ENCODE measurements at regions not wholly inside any gene's neighbourhood (a gene's known extent, or its start where the extent isn't known, plus 50 kb on each side); places are given as distances from the start of the nearest gene placed in this dataset.
"Not testable (repeated sequence)": the region's sequence is repeated elsewhere in the genome, so short reads cannot be mapped to it uniquely, and the experiment has no call there.

DNA sequence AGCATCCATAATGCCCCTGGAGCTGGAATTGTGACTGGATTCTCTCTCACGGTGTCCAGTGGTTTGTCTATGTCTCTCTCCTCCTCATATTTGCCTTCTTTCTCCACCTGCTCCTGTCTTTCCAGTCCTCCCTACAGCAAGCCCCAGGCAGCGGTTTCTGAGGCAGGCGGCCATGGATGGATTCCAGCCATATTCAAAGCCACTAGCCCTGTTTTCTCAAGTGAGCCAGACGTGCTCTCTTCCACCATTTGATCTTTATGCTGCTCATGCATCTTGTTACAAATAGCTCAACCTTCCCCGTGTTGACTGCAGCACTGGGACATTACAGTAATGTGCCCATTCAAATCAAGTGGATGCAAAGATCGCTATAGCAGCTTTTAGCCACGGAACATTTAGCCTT, 387.2 kb upstream of the PODXL start:
- DNase-seq = peak in 1 of 42 donors; percentile 6
- intact Hi-C loops (cut with DNase I) = loop anchor here (5.0 to 10.0 kb wide), 3 partner anchors 211 to 641 kb away; no protein-coding TSS in a partner anchor

GRCh38 chr7:131943211-131943610, 386.8 kb upstream of the PODXL start:
- intact Hi-C loops (cut with DNase I) = loop anchor here (5.0 to 10.0 kb wide), 3 partner anchors 212 to 642 kb away; no protein-coding TSS in a partner anchor
- DNase-seq = no peak

DNA sequence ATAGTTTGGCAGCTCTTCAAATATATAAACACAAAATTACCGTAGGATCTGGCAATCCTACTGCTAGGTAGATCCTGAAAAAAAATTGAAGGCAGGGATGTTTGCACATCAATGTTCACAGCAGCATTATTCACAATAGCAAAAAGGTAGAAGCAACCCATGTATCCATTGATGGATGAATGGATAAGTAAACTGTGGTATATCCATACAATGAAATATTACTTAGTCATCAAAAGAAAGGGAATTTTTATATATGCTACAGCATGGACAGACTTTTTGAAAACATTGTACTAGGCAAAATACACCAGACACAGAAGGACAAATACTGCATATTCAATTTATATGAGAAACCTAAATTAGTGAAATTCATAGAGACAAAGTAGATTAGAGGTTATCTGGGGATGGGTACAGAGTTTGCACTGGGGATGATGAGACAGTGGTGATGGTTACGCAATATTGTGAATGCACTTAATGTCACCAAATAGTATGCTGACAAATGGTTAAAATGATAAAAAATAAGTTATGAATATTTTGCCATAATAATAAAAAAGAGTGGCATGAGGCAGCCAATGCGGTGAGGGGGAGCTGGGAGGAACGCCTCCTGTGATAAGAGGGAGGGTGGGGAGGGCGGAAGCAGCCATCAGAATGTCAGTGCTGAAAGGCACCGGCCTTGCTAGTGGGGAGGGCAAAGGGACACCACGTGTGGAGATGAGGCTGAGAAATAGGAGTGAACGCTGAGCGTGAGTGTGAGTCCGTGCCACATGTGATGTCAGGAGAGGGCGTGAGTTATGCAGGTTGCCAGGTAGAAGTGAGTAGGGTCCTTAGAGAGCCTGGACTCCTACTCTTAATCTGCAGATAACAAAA, 386.1 kb upstream of the PODXL start:
- intact Hi-C loops (cut with DNase I) = loop anchor here (5.0 to 10.0 kb wide), 3 partner anchors 212 to 642 kb away; no protein-coding TSS in a partner anchor
- DNase-seq = no peak

DNA sequence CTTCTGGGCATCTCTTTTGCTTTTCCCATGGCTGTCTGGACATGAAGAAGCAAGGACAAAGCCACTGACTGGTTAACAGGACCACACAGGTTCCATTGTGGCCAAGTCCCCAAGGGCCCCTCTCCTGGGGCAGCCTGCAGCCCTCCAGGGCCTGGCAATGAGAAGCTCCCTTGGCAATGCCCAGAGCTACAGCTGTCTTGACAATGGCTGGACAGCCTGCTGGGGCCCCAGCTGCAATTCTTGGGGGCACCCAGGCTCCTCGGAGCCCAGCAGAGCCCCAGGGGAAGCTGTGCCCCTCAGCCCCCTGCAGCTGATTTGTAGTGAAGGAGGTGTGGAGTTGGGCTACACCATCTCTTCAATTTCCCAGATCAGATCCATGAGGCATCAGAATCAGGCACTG, 384.9 kb upstream of the PODXL start:
- intact Hi-C loops (cut with DNase I) = loop anchor here (5.0 to 10.0 kb wide), 3 partner anchors 214 to 644 kb away; no protein-coding TSS in a partner anchor
- DNase-seq = no peak

DNA sequence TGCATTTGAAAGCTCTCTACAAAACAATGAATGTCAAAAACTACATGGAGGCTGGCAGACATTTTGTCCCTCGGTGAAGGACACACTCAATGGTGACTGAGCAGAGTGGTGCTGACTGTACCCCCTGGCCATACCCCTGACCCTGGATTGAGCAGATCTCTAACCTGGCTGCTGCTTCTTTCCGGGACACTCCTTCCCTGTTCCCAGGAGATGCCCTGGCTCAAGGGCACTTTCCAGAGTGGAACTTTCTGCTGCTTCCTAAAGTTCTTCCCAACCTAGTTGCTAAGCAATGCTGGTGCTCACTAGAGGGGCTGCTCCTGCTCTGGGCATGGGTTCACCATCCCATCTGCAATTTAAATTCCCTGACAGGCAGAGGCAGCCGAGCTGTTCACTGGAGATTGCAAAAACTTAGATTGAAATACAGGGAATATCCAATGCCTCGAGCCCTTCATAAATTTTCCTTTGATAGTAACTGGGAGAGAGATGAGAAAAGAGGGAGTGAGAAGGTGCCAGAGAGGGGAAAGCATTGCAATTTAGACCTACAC, 384.3 kb upstream of the PODXL start:
- peak in 1 of 42 donors; percentile 11 for DNase-seq
- intact Hi-C loops (cut with DNase I) = loop anchor here (5.0 to 10.0 kb wide), 3 partner anchors 214 to 644 kb away; no protein-coding TSS in a partner anchor

DNA sequence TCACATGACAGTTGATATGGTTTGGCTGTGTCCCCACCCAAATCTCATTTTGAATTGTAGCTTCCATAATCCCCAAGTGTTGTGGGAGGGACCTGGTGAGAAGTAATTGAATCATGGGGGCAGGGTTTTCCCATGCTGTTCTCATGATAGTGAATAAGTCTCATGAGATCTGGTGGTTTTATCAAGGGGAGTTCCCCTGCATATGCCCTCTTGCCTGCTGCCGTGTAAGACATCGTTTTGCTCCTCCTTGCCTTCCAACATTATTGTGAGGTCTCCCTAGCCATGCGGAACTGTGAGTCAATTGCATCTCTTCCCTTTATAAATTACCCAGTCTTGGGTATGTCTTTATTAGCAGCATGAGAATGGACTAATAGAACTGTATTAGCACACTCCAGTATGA, 382.4 kb upstream of the PODXL start:
- peak in 1 of 42 donors; percentile 7 for DNase-seq
- intact Hi-C loops (cut with DNase I) = not testable (repeated sequence)

- intact Hi-C loops (cut with DNase I) = no loop called here
- peak in 2 of 42 donors; percentile 20 to 37 for DNase-seq
Observed at GRCh38 chr7:131937868-131938267, 381.4 kb upstream of the PODXL start.

DNA sequence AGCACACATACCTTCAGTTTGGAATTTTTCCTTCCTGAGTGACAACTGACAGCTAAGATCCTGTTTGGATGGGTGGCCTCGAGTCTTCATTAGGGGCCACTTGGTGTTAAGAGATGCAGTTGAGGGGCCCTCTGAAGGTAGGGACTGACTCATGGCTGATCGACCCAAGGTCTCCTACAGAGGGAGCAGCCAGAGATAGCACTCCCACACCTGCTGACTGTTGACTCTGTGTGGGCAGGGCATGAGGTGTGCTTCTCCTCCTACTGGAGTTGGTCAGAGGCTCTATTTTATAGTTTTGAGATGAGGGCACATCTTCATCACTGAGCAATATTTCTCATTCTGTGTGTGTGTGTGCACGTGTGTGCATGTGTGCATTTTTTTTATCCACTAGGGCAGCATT, 378.8 kb upstream of the PODXL start:
- peak in 1 of 42 donors; percentile 14 for DNase-seq
- intact Hi-C loops (cut with DNase I) = no loop called here

DNA sequence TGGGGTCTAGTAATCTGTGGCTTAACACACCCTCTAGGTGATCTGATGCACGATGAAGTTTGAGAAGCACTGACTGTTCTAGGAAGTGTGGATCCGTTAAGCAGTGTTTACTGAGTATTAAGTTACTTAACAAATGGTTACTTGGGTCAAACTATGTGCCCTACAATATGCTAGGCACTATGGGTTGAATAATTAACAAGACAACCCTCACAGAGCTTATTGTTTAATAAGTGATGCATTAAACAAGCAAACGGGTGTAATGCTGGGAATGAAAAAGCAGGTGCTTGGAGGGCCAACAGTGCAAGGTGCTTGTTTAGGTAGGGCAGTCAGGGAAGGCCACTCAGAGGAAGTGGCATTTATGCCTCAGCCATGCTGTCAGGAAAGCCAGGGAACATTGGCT, 378.0 kb upstream of the PODXL start:
- intact Hi-C loops (cut with DNase I) = no loop called here
- DNase-seq = no peak

DNA sequence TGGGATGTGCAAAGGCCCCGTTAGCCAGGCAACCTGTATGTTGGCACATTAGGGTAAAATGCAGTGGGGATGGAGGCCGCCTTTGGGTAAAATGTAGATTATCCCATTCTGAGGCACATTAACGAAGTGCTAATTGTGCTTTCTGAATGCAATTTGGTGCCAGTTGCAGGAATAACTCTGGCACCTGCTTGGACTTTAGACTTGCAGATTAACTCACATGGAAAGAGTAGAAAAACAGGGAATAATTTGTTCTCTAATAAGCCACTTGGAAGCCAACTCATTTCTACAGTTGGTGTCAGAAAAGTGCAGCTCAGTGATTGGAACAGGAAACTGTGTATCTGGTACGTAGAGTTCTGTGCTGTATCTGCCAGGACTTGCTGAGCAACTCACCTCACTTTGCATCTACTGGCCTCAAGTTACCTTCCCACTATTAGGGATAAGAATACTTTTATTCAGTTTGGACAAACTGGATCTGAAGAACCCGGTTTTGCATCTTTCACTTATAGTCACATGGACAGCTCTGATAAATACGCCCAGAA, 377.4 kb upstream of the PODXL start:
- DNase-seq = peak in 1 of 42 donors; percentile 4
- intact Hi-C loops (cut with DNase I) = no loop called here

DNA sequence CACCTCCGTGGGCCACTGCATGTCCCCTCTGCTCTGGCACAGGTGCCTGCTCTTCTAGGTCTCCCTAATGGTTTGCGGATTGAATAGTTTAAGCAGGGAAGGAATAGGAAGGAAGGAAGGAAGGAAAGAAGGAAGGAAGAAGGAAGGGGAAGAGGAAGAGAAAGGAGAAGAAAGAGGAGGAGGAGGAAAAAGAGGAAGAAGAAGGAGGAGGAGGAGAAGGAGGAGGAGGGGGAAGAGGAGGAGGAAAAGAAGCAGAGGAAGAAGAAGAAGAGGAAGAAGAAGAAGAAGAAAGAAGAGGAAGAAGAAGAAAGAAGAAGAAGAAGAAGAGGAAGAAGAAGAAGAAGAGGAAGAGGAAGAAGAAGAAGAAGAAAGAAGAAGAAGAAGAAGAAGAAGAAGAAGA, 376.8 kb upstream of the PODXL start:
- intact Hi-C loops (cut with DNase I); DNase-seq: not testable (repeated sequence)

GRCh38 chr7:131932271-131932670, 375.8 kb upstream of the PODXL start:
- intact Hi-C loops (cut with DNase I) = no loop called here

DNA sequence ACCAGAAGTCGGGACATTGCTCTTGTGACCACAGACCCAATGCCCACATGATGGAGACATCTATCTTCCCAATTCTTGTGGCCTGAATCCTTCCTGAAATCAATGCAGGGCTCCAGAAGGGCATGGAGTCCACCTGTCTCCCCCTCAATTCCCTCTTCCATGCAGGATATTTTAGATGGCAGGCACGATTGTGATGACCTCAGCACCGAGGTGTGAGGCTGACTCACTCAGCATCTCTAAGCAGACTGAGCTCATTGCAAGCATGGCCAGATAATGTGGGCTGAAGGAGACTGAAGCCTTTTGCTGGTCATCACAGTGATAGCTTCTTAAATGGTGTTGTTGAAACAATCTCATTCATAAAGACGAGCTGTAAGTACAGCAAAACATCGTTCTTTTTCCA, 374.9 kb upstream of the PODXL start:
- intact Hi-C loops (cut with DNase I) = no loop called here
- peak in 1 of 42 donors; percentile 5 for DNase-seq

More at GRCh38 chr7:131932271-131932670, 375.8 kb upstream of the PODXL start:
- no peak for DNase-seq

- intact Hi-C loops (cut with DNase I) = no loop called here
- DNase-seq = no peak
Observed at GRCh38 chr7:131929632-131930031, 373.2 kb upstream of the PODXL start.

- peak in 1 of 42 donors; percentile 39 for DNase-seq
- intact Hi-C loops (cut with DNase I) = no loop called here
Observed at GRCh38 chr7:131927770-131928423, 371.5 kb upstream of the PODXL start.

DNA sequence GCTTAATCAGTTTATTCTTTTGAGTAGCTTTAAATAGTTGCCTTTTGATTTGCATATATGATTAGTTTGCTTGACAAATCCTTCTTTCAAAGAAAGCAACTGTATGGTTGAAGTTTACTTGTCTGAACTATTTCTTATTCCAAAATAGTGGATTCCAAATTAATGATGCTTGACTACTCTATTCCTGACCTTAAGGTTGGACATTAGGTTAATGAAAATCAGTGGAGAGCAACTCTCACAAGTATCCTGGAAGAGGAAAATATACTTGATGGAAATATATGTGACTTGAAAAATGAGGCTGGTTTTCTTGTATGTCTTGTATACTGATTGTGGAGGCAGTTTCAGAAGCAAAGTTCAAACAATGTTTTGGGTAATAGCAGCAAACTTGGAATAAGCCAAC, 369.2 kb upstream of the PODXL start:
- intact Hi-C loops (cut with DNase I) = no loop called here
- DNase-seq = no peak

DNA sequence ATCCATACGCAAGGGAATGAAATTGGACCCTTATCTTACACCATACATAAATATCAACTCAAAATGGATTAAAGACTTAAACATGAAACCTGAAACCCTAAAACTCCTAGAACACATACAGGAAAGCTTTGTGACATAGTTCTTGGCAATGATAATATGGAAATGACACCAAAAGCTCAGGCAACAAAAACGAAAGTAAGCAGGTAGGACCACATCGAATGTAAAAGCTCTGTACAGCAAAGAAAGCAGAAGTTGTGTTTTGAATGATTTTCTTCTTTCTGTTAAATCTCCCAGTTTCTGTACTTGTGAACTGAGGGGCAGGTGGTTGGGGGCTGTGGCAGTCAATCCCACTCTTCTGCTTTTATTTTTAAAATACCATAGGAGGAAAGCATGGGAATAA, 368.4 kb upstream of the PODXL start:
- intact Hi-C loops (cut with DNase I) = no loop called here
- DNase-seq = no peak

DNA sequence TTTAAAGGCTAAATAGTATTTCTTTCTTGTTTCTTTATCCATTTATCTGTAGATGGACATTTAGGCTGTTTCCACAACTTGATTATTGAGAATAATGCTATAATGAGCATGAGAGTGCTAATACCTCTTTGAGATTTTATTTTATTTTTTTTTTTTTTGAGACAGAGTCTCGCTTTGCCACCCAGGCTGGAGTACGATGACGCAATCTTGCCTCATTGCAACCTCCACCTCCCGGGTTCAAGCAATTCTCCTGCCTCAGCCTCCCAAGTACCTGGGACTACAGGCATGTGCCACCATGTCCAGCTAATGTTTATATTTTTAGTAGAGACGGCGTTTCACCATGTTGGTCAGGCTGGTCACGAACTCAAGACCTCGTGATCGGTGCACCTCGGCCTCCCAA, 366.5 kb upstream of the PODXL start:
- DNase-seq = peak in 1 of 42 donors; percentile 3
- intact Hi-C loops (cut with DNase I) = not testable (repeated sequence)

DNA sequence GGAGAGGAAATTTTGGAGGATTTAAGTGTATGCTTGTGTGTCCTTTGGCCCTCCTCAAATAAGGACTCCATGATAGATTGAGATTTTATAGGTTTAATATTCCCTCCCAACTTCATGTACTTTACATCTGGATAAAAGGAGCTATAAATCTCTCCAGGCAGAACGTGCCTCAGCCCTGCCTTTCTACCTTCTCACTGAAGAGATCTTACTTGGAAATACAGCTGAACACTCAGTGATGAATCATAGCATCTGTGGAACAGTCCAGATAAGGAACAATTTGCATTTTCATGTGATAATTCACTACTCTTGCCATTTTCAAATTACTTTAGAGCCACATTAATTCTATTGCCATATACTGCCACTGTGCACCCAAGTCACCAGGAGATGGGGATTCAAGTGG, 364.6 kb upstream of the PODXL start:
- intact Hi-C loops (cut with DNase I) = no loop called here

More for the DNA sequence above, 364.6 kb upstream of the PODXL start:
- peak in 8 of 42 donors; percentile 17 to 50 (median 24) for DNase-seq
